MM.1S (cell line): ENCODE measurements at regions not wholly inside any gene's neighbourhood (a gene's known extent, or its start where the extent isn't known, plus 50 kb on each side); places are given as distances from the start of the nearest gene placed in this dataset.

ENCODE experiments used
- DNase-seq: peaks from one replicate; pipeline ENCODE4 v3.0.0-alpha.2; 2015
- H2AFZ ChIP-seq: fragments of 300-600 bp; sonication (generic); 2 replicates; pipeline ENCODE4 v1.6.0; 2016; ENCODE audit warnings: antibody characterized with exemption, low read length
- H3F3A ChIP-seq: fragments of 300-600 bp; sonication (generic); 2 replicates; pipeline ENCODE4 v1.6.1; 2016; ENCODE audit warnings: mild to moderate bottlenecking, antibody characterized with exemption, low read length, moderate library complexity, mixed read lengths; ENCODE audit not compliant: insufficient read depth
- H3K27ac ChIP-seq: fragments of 300-600 bp; sonication (generic); 2 replicates; pipeline ENCODE4 v1.5.1; 2016; ENCODE audit warnings: mild to moderate bottlenecking, low read length
- H3K27me3 ChIP-seq: fragments of 300-600 bp; sonication (generic); replicated peaks from 2 replicates; pipeline ENCODE4 v1.6.0; 2016; ENCODE audit warnings: low read length; ENCODE audit not compliant: insufficient read depth
- H3K36me3 ChIP-seq: fragments of 300-600 bp; sonication (generic); replicated peaks from 2 replicates; pipeline ENCODE4 v1.6.1; 2016; ENCODE audit warnings: mild to moderate bottlenecking, low read length, mixed read lengths; ENCODE audit not compliant: insufficient read depth
- H3K4me1 ChIP-seq: fragments of 300-600 bp; sonication (generic); 2 replicates; pipeline ENCODE4 v1.6.1; 2016; ENCODE audit warnings: low read length, mixed read lengths
- H3K4me2 ChIP-seq: fragments of 300-600 bp; sonication (generic); 2 replicates; pipeline ENCODE4 v1.6.0; 2016; ENCODE audit warnings: low read depth, low read length
- H3K4me3 ChIP-seq: fragments of 300-600 bp; sonication (generic); 2 replicates; pipeline ENCODE4 v1.5.1; 2016; ENCODE audit warnings: low read length, mixed read lengths
- H3K79me2 ChIP-seq: fragments of 300-600 bp; sonication (generic); 2 replicates; pipeline ENCODE4 v1.6.1; 2016; ENCODE audit warnings: mixed run types, low read length, mixed read lengths
- H3K9ac ChIP-seq: fragments of 300-600 bp; sonication (generic); 2 replicates; pipeline ENCODE4 v1.6.1; 2016; ENCODE audit warnings: low read length, mixed read lengths
- H3K9me2 ChIP-seq: fragments of 300-600 bp; sonication (generic); replicated peaks from 2 replicates; pipeline ENCODE4 v1.6.1; 2016; ENCODE audit warnings: mild to moderate bottlenecking, low read length, mixed read lengths; ENCODE audit not compliant: insufficient read depth
- H3K9me3 ChIP-seq: fragments of 300-600 bp; sonication (generic); replicated peaks from 2 replicates; pipeline ENCODE4 v1.6.1; 2016; ENCODE audit warnings: mild to moderate bottlenecking, low read length, mixed read lengths; ENCODE audit not compliant: insufficient read depth
- H4K20me1 ChIP-seq: fragments of 300-600 bp; sonication (generic); 2 replicates; pipeline ENCODE4 v1.6.1; 2016; ENCODE audit warnings: mild to moderate bottlenecking, low read length, moderate library complexity, mixed read lengths; ENCODE audit not compliant: insufficient read depth
- EZH2 ChIP-seq: fragments of 300-600 bp; sonication (generic); optimal IDR thresholded peaks from 2 replicates; pipeline ENCODE3; 2017; ENCODE audit warnings: low read depth, mild to moderate bottlenecking, antibody characterized with exemption, low read length, mixed read lengths
- EZH2phosphoT487 ChIP-seq: fragments of 300-600 bp; sonication (generic); IDR thresholded peaks from 2 replicates; pipeline ENCODE4 v1.6.1; 2018; ENCODE audit warnings: antibody characterized with exemption, low read length
- TF ChIP-seq, protein P1 (sequence below): fragments of 300-600 bp; sonication (generic); IDR thresholded peaks from 2 replicates; pipeline ENCODE4 v1.5.1; 2016; ENCODE audit warnings: antibody characterized with exemption, low read length, mixed read lengths

- no peaks in the 10 kb centered on the region for H3K79me2 ChIP-seq
- H3K9ac ChIP-seq, result no peak overlapping the region
- H4K20me1 ChIP-seq, result no peaks in the 10 kb centered on the region
- no peaks in the 10 kb centered on the region for H3K4me1 ChIP-seq
- no peaks in the 10 kb centered on the region for H3K36me3 ChIP-seq
- TF ChIP-seq EZH2, result no peak
- TF ChIP-seq, protein P1, sequence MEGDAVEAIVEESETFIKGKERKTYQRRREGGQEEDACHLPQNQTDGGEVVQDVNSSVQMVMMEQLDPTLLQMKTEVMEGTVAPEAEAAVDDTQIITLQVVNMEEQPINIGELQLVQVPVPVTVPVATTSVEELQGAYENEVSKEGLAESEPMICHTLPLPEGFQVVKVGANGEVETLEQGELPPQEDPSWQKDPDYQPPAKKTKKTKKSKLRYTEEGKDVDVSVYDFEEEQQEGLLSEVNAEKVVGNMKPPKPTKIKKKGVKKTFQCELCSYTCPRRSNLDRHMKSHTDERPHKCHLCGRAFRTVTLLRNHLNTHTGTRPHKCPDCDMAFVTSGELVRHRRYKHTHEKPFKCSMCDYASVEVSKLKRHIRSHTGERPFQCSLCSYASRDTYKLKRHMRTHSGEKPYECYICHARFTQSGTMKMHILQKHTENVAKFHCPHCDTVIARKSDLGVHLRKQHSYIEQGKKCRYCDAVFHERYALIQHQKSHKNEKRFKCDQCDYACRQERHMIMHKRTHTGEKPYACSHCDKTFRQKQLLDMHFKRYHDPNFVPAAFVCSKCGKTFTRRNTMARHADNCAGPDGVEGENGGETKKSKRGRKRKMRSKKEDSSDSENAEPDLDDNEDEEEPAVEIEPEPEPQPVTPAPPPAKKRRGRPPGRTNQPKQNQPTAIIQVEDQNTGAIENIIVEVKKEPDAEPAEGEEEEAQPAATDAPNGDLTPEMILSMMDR, result no peak
- no peak for TF ChIP-seq EZH2phosphoT487
- H3K9me3 ChIP-seq, result no peaks in the 10 kb centered on the region
- no peak for DNase-seq
- H3K4me3 ChIP-seq, result no peak overlapping the region
- no peaks in the 10 kb centered on the region for H3K9me2 ChIP-seq
- H3K27ac ChIP-seq, result no peak overlapping the region
- no peak overlapping the region for H2AFZ ChIP-seq
- no peak overlapping the region for H3K4me2 ChIP-seq
- H3K27me3 ChIP-seq, result no peaks in the 10 kb centered on the region
- H3F3A ChIP-seq, result no peaks in the 10 kb centered on the region
These were observed 66.7 kb upstream of the ESR1 start for GRCh38 chr6:151740820-151741219.

GRCh38 chr6:151747896-151748295 is 59.6 kb upstream of the ESR1 start:
- no peaks in the 10 kb centered on the region for H4K20me1 ChIP-seq
- no peaks in the 10 kb centered on the region for H3K9me2 ChIP-seq
- H2AFZ ChIP-seq, result no peak overlapping the region
- no peak for DNase-seq
- TF ChIP-seq, protein P1, result no peak
- TF ChIP-seq EZH2phosphoT487, result no peak
- TF ChIP-seq EZH2, result no peak
- no peak overlapping the region for H3K4me3 ChIP-seq
- H3K27ac ChIP-seq, result no peak overlapping the region
- no peak overlapping the region for H3K4me2 ChIP-seq
- H3F3A ChIP-seq, result no peaks in the 10 kb centered on the region
- H3K4me1 ChIP-seq, result no peaks in the 10 kb centered on the region
- H3K79me2 ChIP-seq, result no peaks in the 10 kb centered on the region
- no peaks in the 10 kb centered on the region for H3K36me3 ChIP-seq
- no peaks in the 10 kb centered on the region for H3K27me3 ChIP-seq
- H3K9ac ChIP-seq, result no peak overlapping the region
- no peaks in the 10 kb centered on the region for H3K9me3 ChIP-seq

DNA sequence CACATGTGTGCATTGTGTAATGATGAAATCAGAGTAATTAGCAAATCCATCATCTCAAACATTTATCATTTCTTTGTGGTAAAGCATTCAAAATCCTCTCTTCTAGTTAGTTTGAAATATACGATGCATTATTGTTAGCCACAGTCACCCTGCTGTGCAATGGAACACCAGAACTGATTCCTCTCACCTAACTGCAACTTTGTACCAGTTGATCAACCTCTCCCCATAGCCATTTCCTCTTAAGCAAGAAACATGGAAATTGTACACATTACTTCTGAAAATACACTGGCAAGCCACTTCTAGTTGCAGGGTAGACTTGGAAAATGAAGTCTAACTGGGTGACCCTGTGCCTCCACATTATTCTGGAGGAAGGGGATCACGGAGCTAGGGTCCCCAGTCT is 58.1 kb upstream of the ESR1 start:
- no peak for DNase-seq
- no peak overlapping the region for H3K4me2 ChIP-seq
- no peaks in the 10 kb centered on the region for H3K4me1 ChIP-seq
- H2AFZ ChIP-seq, result no peak overlapping the region
- no peaks in the 10 kb centered on the region for H3K79me2 ChIP-seq
- no peak overlapping the region for H3K27ac ChIP-seq
- no peaks in the 10 kb centered on the region for H3K9me2 ChIP-seq
- no peaks in the 10 kb centered on the region for H3F3A ChIP-seq
- no peaks in the 10 kb centered on the region for H3K27me3 ChIP-seq
- no peaks in the 10 kb centered on the region for H3K36me3 ChIP-seq
- TF ChIP-seq, protein P1, result no peak
- TF ChIP-seq EZH2phosphoT487 (no peak), EZH2 (no peak)
- no peak overlapping the region for H3K4me3 ChIP-seq
- H4K20me1 ChIP-seq, result no peaks in the 10 kb centered on the region
- H3K9ac ChIP-seq, result no peak overlapping the region
- no peaks in the 10 kb centered on the region for H3K9me3 ChIP-seq
